NCI-H526 treated with DMSO at 0.1 percent for 48 hours (cell line): ENCODE measurements at regions not wholly inside any gene's neighbourhood (a gene's known extent, or its start where the extent isn't known, plus 50 kb on each side); places are given as distances from the start of the nearest gene placed in this dataset.
"Not testable (repeated sequence)": the region's sequence is repeated elsewhere in the genome, so short reads cannot be mapped to it uniquely, and the experiment has no call there.

ENCODE experiments used
- DNase-seq: peaks from one replicate; lab custom pipeline; 2025; lab: John Stamatoyannopoulos, UW

GRCh38 chr3:62926494-62926893, 51.3 kb upstream of the CADPS start:
- DNase-seq, result no peak

- DNase-seq, result no peak
These were observed 53.0 kb upstream of the CADPS start for GRCh38 chr3:62928256-62928655.

- no peak for DNase-seq
These were observed 54.6 kb upstream of the CADPS start for GRCh38 chr3:62929771-62930170.

- DNase-seq, result no peak
These were observed 60.6 kb upstream of the CADPS start for GRCh38 chr3:62935793-62936192.

- no peak for DNase-seq
These were observed 61.5 kb upstream of the CADPS start for GRCh38 chr3:62936626-62937254.

GRCh38 chr3:62938583-62938982, 63.4 kb upstream of the CADPS start:
- DNase-seq, result no peak

GRCh38 chr3:62939707-62940106, 64.5 kb upstream of the CADPS start:
- DNase-seq, result no peak

- no peak for DNase-seq
These were observed 65.8 kb upstream of the CADPS start for GRCh38 chr3:62940771-62941563.

- no peak for DNase-seq
These were observed 67.0 kb upstream of the CADPS start for GRCh38 chr3:62942227-62942626.

- no peak for DNase-seq
These were observed 67.5 kb upstream of the CADPS start for GRCh38 chr3:62942764-62943163.

GRCh38 chr3:62948921-62949320, 73.7 kb upstream of the CADPS start:
- no peak for DNase-seq

GRCh38 chr3:62950210-62950609, 75.0 kb upstream of the CADPS start:
- DNase-seq, result no peak

- DNase-seq, result no peak
These were observed 75.9 kb upstream of the CADPS start for GRCh38 chr3:62951037-62951613.

- DNase-seq, result not testable (repeated sequence)
These were observed 76.7 kb upstream of the CADPS start for GRCh38 chr3:62951880-62952279.

GRCh38 chr3:62954580-62954979, 79.4 kb upstream of the CADPS start:
- DNase-seq, result no peak

GRCh38 chr3:62955126-62955525, 79.9 kb upstream of the CADPS start:
- no peak for DNase-seq

- no peak for DNase-seq
These were observed 81.2 kb upstream of the CADPS start for GRCh38 chr3:62956411-62956810.

GRCh38 chr3:62961874-62962556, 86.8 kb upstream of the CADPS start:
- DNase-seq, result no peak

- DNase-seq, result no peak
These were observed 87.5 kb upstream of the CADPS start for GRCh38 chr3:62962714-62963113.

- no peak for DNase-seq
These were observed 90.1 kb upstream of the CADPS start for GRCh38 chr3:62965311-62965710.

- DNase-seq, result no peak
These were observed 92.9 kb upstream of the CADPS start for GRCh38 chr3:62968128-62968527.

GRCh38 chr3:62970648-62971047, 95.4 kb upstream of the CADPS start:
- no peak for DNase-seq

GRCh38 chr3:62975566-62975965, 100.3 kb upstream of the CADPS start:
- DNase-seq, result no peak
